ENCODE measurements at regions not wholly inside any gene's neighbourhood (a gene's known extent, or its start where the extent isn't known, plus 50 kb on each side); places are given as distances from the start of the nearest gene placed in this dataset.
"Not testable (repeated sequence)": the region's sequence is repeated elsewhere in the genome, so short reads cannot be mapped to it uniquely, and the experiment has no call there.

- no peak for DNase-seq
These were observed 62.2 kb downstream of the CCNE1 start for GRCh38 chr19:29873801-29874575.

- no peak for DNase-seq
These were observed 64.1 kb downstream of the CCNE1 start for GRCh38 chr19:29875931-29876330.

GRCh38 chr19:29876414-29876813 lies 64.6 kb downstream of the CCNE1 start:
- DNase-seq, result no peak

- not testable (repeated sequence) for DNase-seq
These were observed 65.1 kb downstream of the CCNE1 start for GRCh38 chr19:29876908-29877307.

GRCh38 chr19:29878973-29879654 lies 62.9 kb upstream of the URI1 start:
- DNase-seq, result peak; percentile 39

GRCh38 chr19:29879655-29879974 lies 62.4 kb upstream of the URI1 start:
- DNase-seq, result no peak

- peak; percentile 20 for DNase-seq
These were observed 61.4 kb upstream of the URI1 start for GRCh38 chr19:29880498-29881081.

- no peak for DNase-seq
These were observed 60.7 kb upstream of the URI1 start for GRCh38 chr19:29881386-29881785.

GRCh38 chr19:29882719-29883105 lies 59.3 kb upstream of the URI1 start:
- no peak for DNase-seq

- no peak for DNase-seq
These were observed 58.0 kb upstream of the URI1 start for GRCh38 chr19:29884044-29884443.

- DNase-seq, result no peak
These were observed 57.6 kb upstream of the URI1 start for GRCh38 chr19:29884466-29884865.

GRCh38 chr19:29886106-29886505 lies 55.9 kb upstream of the URI1 start:
- DNase-seq, result not testable (repeated sequence)

- DNase-seq, result no peak
These were observed 55.5 kb upstream of the URI1 start for GRCh38 chr19:29886586-29886985.

GRCh38 chr19:29887442-29887855 lies 54.6 kb upstream of the URI1 start:
- no peak for DNase-seq

- not testable (repeated sequence) for DNase-seq
These were observed 54.0 kb upstream of the URI1 start for GRCh38 chr19:29888047-29888446.

GRCh38 chr19:29889702-29890101 lies 52.3 kb upstream of the URI1 start:
- DNase-seq, result no peak

- no peak for DNase-seq
These were observed 51.6 kb upstream of the URI1 start for GRCh38 chr19:29890392-29890791.
